SK-N-MC (cell line): ENCODE measurements at regions not wholly inside any gene's neighbourhood (a gene's known extent, or its start where the extent isn't known, plus 50 kb on each side); places are given as distances from the start of the nearest gene placed in this dataset.

Experiments used
- EZH2 ChIP-seq: fragments of 200-600 bp; sonication (generic); IDR thresholded peaks from one replicate; pipeline ENCODE4 v1.6.1; 2017; ENCODE audit warnings: antibody characterized with exemption
- FOXP2 ChIP-seq: optimal IDR thresholded peaks from 2 replicates; pipeline ENCODE3; 2011; ENCODE audit warnings: mild to moderate bottlenecking, moderate library complexity; ENCODE audit not compliant: insufficient read depth; ENCODE audit errors: extremely low read length, control extremely low read depth
- POLR2AphosphoS5 ChIP-seq: IDR thresholded peaks from 2 replicates; pipeline ENCODE4 v1.6.1; 2012; ENCODE audit warnings: mild to moderate bottlenecking, low read depth, low read length, borderline replicate concordance

DNA sequence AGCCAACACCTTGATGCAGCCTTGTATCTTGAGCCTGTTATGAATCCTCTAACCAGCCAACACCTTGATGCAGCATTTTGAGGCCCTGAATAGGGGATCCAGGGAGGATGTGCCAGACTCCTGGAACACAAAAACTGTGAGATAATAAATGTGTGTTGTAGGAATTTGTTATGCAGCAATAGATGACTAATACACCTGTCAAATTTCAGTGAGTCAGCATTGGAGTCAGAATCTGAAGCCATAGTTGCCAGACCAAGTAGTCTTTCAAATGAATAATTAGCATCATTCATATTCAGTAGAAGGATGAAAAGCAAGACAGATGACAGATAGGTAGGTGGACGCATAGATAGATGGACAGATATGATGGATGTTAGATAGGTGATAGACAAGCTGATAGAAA is 942.5 kb upstream of the SLC39A10 start:
- TF ChIP-seq POLR2AphosphoS5 (no peak), EZH2 (no peak), FOXP2 (no peak)
